Stomach (tissue), 8 donors: ENCODE measurements at regions not wholly inside any gene's neighbourhood (a gene's known extent, or its start where the extent isn't known, plus 50 kb on each side); places are given as distances from the start of the nearest gene placed in this dataset.

Experiments
- DNase-seq, 2 donors: peaks; one replicate each; pipeline versions ENCODE4 v3.0.0 to v3.0.0-alpha.2; 2013 to 2019
- H3K27ac ChIP-seq, 5 donors: fragments of 200-600 bp in 4 of 5; sonication (generic) in 4 of 5; one replicate each; pipeline ENCODE4 v1.5.1; 2013 to 2019; ENCODE audit warnings: mild to moderate bottlenecking in 1 of 5, moderate library complexity in 1 of 5
- H3K27me3 ChIP-seq, 3 donors: fragments of 200-600 bp; sonication (generic); one replicate each; pipeline ENCODE4 v1.5.1; 2017 to 2019; ENCODE audit warnings: mixed run types in 1 of 3
- H3K36me3 ChIP-seq, 4 donors: fragments of 200-600 bp; sonication (generic); 1 replicate in 3 of 4; 2 replicates in 1 of 4; pipeline ENCODE4 v1.5.1; 2016 to 2019
- H3K4me1 ChIP-seq, 4 donors: fragments of 200-600 bp; sonication (generic); one replicate each; pipeline ENCODE4 v1.5.1; 2016 to 2019
- H3K4me3 ChIP-seq, 4 donors: fragments of 200-600 bp; sonication (generic) in 3 of 4; one replicate each; pipeline ENCODE4 v1.5.1; 2016 to 2019; ENCODE audit warnings: mild to moderate bottlenecking in 1 of 4
- H3K9me3 ChIP-seq, 4 donors: fragments of 200-600 bp; sonication (generic); one replicate each; pipeline ENCODE4 v1.5.1; 2016 to 2019
- EP300 ChIP-seq: sonication (generic); formaldehyde crosslinking; IDR thresholded peaks from one replicate; pipeline ENCODE4 v1.6.1; 2017; ENCODE audit warnings: antibody characterized with exemption
- POLR2A ChIP-seq, 4 donors: fragments of 450-650 bp; IDR thresholded peaks; one replicate each; pipeline ENCODE4 v1.6.1; 2016; ENCODE audit warnings: antibody characterized with exemption in 4 of 4, control low read depth in 2 of 4, mild to moderate bottlenecking in 1 of 4, moderate library complexity in 1 of 4
- POLR2AphosphoS5 ChIP-seq, 3 donors: sonication (generic); formaldehyde crosslinking; IDR thresholded peaks; one replicate each; pipeline ENCODE4 v1.6.1; 2016; ENCODE audit warnings: antibody characterized with exemption in 3 of 3
- WGBS, 5 donors: extraction: QIAGEN DNeasy Blood & Tissue Kit in 3 of 5; methylation state at CpG; one replicate each; pipeline versions ENCODE4 v1.1.5 to v1.1.7; 2013 to 2018; 5-methylcytosine and 5-hydroxymethylcytosine counted together
- intact Hi-C: fragments of 100-400 bp; cut with DNase I; formaldehyde crosslinking; loops from one replicate; pipeline ENCODE4 v1.15.1; 2023; ENCODE audit warnings: low total_unique reads
- TF ChIP-seq, protein P1 (sequence below), 7 experiments: fragments of 450-650 bp in 4 of 7; fragments of 200-600 bp in 3 of 7; sonication (generic) in 3 of 7; IDR thresholded peaks; one replicate each; pipeline ENCODE4 v1.5.1; 2016 to 2019; ENCODE audit warnings: antibody characterized with exemption in 7 of 7, control low read depth in 2 of 7, mild to moderate bottlenecking in 1 of 7
- donor health status: healthy with polysubstance abuse.
- donor health status: Bipolar disorder and iron deficiency.
- donor health status: healthy.

DNA sequence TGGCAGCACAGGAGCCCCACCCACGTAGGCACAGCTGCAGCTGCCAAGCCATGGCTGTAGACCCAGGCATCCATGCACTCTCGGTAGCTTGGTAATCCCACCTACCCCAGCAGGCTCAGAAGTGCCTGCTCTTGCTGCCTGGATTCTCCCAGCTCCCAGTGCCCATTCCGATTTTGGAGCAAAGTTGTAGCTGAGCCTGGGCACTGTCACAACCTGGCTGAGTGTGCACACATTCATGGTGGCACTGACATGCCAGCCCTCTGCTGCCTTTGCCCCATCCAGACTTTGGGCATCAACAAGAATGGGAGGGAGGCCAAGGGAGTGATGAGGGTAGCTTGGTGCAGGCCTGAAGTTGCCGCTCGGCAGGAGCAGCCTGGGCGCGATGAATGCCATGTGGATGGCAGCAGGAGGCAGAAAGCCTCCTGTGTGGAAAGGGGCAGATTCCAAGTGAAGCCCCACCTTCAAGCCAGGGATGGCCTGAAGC, 936.6 kb upstream of the PTPRD start:
- no peak overlapping the region for H3K27ac ChIP-seq
- no peak for DNase-seq
- 81 to 95% (median 89%) methylated on average over 6 to 7 of the region's 7 CpGs for WGBS, 5 donors
- intact Hi-C loops: no loop called here
- no peaks in the 10 kb centered on the region for H3K4me1 ChIP-seq
- no peak overlapping the region for H3K4me3 ChIP-seq
- H3K36me3 ChIP-seq: no peaks in the 10 kb centered on the region
- peaks cover 0 to 17% (median 3%) of the 10 kb centered on the region in 4 donors for H3K9me3 ChIP-seq
- H3K27me3 ChIP-seq: no peaks in the 10 kb centered on the region
- no peak for TF ChIP-seq EP300
- no peak for TF ChIP-seq POLR2A (IDR thresholded peaks at IDR 0.05)
- TF ChIP-seq, protein P1, sequence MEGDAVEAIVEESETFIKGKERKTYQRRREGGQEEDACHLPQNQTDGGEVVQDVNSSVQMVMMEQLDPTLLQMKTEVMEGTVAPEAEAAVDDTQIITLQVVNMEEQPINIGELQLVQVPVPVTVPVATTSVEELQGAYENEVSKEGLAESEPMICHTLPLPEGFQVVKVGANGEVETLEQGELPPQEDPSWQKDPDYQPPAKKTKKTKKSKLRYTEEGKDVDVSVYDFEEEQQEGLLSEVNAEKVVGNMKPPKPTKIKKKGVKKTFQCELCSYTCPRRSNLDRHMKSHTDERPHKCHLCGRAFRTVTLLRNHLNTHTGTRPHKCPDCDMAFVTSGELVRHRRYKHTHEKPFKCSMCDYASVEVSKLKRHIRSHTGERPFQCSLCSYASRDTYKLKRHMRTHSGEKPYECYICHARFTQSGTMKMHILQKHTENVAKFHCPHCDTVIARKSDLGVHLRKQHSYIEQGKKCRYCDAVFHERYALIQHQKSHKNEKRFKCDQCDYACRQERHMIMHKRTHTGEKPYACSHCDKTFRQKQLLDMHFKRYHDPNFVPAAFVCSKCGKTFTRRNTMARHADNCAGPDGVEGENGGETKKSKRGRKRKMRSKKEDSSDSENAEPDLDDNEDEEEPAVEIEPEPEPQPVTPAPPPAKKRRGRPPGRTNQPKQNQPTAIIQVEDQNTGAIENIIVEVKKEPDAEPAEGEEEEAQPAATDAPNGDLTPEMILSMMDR (IDR thresholded peaks at IDR 0.05): no peak
- no peak for TF ChIP-seq POLR2AphosphoS5 (IDR thresholded peaks at IDR 0.05)

DNA sequence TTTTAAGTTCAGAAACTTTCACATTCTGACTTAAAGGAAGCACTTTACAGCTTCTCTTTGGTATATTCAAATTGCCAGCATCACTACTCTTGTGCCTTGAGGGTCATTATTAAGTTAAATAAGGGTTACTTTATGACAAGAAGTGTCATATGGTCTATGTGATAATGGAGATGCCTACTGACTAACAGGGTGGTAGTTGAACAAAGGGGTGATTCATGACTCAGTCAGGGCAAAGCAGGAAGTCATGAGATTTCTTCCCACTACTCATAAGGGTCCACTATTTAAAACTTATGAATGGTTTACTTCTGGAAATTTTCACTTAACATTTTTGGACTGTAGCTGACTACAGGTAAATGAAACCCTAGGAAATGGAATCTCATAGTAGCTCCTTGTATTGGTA, 938.3 kb upstream of the PTPRD start:
- Histone ChIP-seq H3K27me3 (no peaks in the 10 kb centered on the region), H3K27ac (no peak overlapping the region), H3K36me3 (no peaks in the 10 kb centered on the region), H3K4me3 (no peak overlapping the region), H3K9me3 (peaks cover 0 to 17% (median 3%) of the 10 kb centered on the region in 4 donors), H3K4me1 (no peaks in the 10 kb centered on the region)
- TF ChIP-seq, protein P1 (IDR thresholded peaks at IDR 0.05): no peak
- TF ChIP-seq POLR2A (IDR thresholded peaks at IDR 0.05) (no peak), POLR2AphosphoS5 (IDR thresholded peaks at IDR 0.05) (no peak), EP300 (no peak)
- intact Hi-C loops: no loop called here
- no peak for DNase-seq

DNA sequence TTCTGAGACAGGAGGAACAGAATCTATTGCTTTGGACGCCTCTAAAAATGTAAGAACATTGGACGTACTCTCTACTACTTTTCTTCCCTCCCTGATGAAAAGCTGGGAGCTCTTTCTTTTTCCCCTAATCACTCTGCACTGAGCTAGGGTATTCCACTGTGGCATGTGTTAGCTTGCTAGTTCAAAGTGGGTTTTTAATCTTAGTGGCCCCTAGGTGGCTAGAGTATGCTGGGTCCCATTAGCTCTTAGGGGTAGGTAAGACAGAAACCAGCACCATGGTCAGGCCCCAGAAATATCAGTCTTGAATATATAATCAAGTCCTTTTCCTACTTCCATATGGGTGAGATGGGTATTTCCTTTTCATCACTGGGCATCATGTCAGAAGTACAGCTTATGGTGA, 945.2 kb upstream of the PTPRD start:
- intact Hi-C loops: no loop called here
- WGBS, 5 donors: 83 to 94% (median 88%) methylated on average over 2 of the region's 2 CpGs
- no peak for DNase-seq
- Histone ChIP-seq H3K4me1 (no peaks in the 10 kb centered on the region), H3K27ac (no peak overlapping the region), H3K9me3 (no peaks in the 10 kb centered on the region), H3K27me3 (no peaks in the 10 kb centered on the region), H3K36me3 (no peaks in the 10 kb centered on the region), H3K4me3 (no peak overlapping the region)
- TF ChIP-seq POLR2A (IDR thresholded peaks at IDR 0.05): no peak
- TF ChIP-seq, protein P1 (IDR thresholded peaks at IDR 0.05): no peak
- no peak for TF ChIP-seq POLR2AphosphoS5 (IDR thresholded peaks at IDR 0.05)
- no peak for TF ChIP-seq EP300

DNA sequence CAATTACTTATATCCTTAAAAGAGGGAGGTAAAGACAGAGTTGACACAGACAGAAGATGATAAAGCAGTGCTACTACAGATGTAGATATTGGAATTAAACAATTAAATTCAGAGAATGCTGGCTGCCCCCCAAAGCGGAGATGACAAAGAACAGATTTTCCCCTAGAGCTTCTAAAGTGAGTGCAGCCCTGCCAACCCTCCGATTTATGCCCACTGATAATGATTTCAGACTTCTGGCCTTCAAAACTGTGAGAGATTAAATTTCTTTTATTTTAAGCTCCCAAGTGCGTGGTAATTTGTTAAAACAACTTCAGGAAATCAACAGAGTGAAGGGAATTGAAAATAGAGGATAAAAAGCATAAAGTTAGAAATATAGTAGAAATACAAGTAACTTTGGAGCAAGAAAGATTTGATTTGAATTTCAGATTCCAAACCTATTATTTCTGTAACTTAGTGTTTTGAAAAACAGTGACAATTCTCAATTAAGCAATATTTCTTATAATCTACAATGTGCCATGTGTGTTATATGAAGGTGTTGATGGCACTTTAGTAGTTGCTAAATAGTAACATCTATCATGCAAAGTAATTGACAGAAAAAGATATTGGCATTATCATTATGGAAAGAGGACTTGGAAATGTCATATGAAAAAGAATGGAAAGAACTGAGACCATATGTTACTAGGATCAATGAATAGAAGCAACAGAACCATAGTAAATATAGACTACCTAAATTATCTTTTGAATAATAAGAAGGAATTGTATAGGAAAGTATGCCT, 946.4 kb upstream of the PTPRD start:
- 43 to 66% (median 52%) methylated on average over 3 of the region's 3 CpGs for WGBS, 5 donors
- no peaks in the 10 kb centered on the region for H3K4me1 ChIP-seq
- H3K27me3 ChIP-seq: no peaks in the 10 kb centered on the region
- H3K4me3 ChIP-seq: no peak overlapping the region
- H3K9me3 ChIP-seq: no peaks in the 10 kb centered on the region
- no peak overlapping the region for H3K27ac ChIP-seq
- H3K36me3 ChIP-seq: no peaks in the 10 kb centered on the region
- DNase-seq: no peak
- intact Hi-C loops: no loop called here
- no peak for TF ChIP-seq POLR2A (IDR thresholded peaks at IDR 0.05)
- TF ChIP-seq, protein P1 (IDR thresholded peaks at IDR 0.05): no peak
